Lower lobe of right lung (tissue), 2 donors: ENCODE measurements at regions not wholly inside any gene's neighbourhood (a gene's known extent, or its start where the extent isn't known, plus 50 kb on each side); places are given as distances from the start of the nearest gene placed in this dataset.

Experiments used
- ATAC-seq, 2 donors: fragments of 200-7000 bp; cut with Tn5 transposase; one replicate each; pipeline ENCODE4 v1.9.1; 2020 to 2022; ENCODE audit warnings: mild to moderate bottlenecking in 2 of 2, moderate library complexity in 2 of 2
- DNase-seq: peaks from one replicate; pipeline ENCODE4 v3.0.0-alpha.2; 2020
- H3K27ac ChIP-seq: fragments of 200-600 bp; one replicate; pipeline ENCODE4 v1.8.0; 2022
- H3K27me3 ChIP-seq: fragments of 200-600 bp; one replicate; pipeline ENCODE4 v1.8.0; 2022; ENCODE audit warnings: low read depth
- H3K36me3 ChIP-seq: fragments of 200-600 bp; one replicate; pipeline ENCODE4 v1.8.0; 2022; ENCODE audit warnings: mild to moderate bottlenecking
- H3K4me1 ChIP-seq: fragments of 200-600 bp; one replicate; pipeline ENCODE4 v1.8.0; 2022
- H3K4me3 ChIP-seq: fragments of 200-600 bp; one replicate; pipeline ENCODE4 v1.8.0; 2022; ENCODE audit warnings: mild to moderate bottlenecking
- H3K9me3 ChIP-seq: fragments of 200-600 bp; one replicate; pipeline ENCODE4 v1.8.0; 2022
- intact Hi-C: fragments of 100-400 bp; cut with DNase I; formaldehyde crosslinking; loops from one replicate; pipeline ENCODE4 v1.11.0; 2022
- TF ChIP-seq, protein P1 (sequence below): fragments of 200-600 bp; IDR thresholded peaks from one replicate; pipeline ENCODE4 v1.8.0; 2022; ENCODE audit warnings: antibody characterized with exemption, mild to moderate bottlenecking
- donor health status: DM: no; HTN: yes; CAD: no; lungs with severe emphysema.

DNA sequence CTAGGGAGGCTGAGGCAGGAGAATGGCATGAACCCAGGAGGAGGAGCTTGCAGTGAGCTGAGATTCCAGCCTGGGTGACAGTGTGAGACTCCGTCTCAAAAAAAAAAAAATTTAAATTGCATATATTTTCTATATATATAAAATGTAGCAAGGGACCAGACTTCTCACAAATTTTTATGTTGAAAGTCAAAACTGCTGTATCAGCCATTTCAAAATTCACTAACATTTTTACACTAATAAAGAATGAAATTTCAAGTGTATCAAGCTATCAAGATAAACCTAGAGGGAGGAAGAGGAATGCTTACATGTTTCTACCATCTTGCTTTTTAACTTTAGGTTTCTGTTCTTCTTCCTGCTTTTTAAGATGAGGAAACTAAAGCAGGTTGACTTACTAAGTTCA, 464.0 kb downstream of the KCNJ3 start:
- Histone ChIP-seq H3K27ac (no peak overlapping the region), H3K27me3 (no peaks in the 10 kb centered on the region), H3K36me3 (no peaks in the 10 kb centered on the region), H3K4me1 (no peaks in the 10 kb centered on the region), H3K4me3 (no peak overlapping the region), H3K9me3 (no peaks in the 10 kb centered on the region)
- intact Hi-C loops = no loop called here
- no peak for DNase-seq
- ATAC-seq = no peak
- TF ChIP-seq, protein P1, sequence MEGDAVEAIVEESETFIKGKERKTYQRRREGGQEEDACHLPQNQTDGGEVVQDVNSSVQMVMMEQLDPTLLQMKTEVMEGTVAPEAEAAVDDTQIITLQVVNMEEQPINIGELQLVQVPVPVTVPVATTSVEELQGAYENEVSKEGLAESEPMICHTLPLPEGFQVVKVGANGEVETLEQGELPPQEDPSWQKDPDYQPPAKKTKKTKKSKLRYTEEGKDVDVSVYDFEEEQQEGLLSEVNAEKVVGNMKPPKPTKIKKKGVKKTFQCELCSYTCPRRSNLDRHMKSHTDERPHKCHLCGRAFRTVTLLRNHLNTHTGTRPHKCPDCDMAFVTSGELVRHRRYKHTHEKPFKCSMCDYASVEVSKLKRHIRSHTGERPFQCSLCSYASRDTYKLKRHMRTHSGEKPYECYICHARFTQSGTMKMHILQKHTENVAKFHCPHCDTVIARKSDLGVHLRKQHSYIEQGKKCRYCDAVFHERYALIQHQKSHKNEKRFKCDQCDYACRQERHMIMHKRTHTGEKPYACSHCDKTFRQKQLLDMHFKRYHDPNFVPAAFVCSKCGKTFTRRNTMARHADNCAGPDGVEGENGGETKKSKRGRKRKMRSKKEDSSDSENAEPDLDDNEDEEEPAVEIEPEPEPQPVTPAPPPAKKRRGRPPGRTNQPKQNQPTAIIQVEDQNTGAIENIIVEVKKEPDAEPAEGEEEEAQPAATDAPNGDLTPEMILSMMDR = no peak

DNA sequence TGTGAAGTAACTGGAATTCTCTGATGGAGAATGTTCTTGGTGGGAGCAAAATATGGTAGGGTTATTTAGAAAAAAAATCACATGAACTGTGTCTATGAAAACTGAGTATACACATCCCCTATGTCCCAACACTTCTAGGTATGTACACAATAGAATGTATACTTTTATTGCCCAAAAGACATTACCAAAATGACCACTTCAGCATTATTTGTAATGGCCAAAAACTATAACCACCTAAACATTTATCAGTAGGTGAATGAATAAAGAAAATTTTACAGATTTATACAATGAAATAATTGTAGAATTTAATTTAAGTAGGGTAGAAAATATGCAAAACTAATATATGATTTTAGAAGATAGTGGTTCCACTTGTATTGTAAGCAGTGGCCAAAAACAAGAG, 462.8 kb downstream of the KCNJ3 start:
- no peak overlapping the region for H3K4me3 ChIP-seq
- H3K4me1 ChIP-seq = no peaks in the 10 kb centered on the region
- H3K27ac ChIP-seq = no peak overlapping the region
- no peaks in the 10 kb centered on the region for H3K27me3 ChIP-seq
- no peaks in the 10 kb centered on the region for H3K9me3 ChIP-seq
- TF ChIP-seq, protein P1 = no peak
- ATAC-seq (no peak), DNase-seq (no peak)
- H3K36me3 ChIP-seq = no peaks in the 10 kb centered on the region
- intact Hi-C loops = no loop called here

DNA sequence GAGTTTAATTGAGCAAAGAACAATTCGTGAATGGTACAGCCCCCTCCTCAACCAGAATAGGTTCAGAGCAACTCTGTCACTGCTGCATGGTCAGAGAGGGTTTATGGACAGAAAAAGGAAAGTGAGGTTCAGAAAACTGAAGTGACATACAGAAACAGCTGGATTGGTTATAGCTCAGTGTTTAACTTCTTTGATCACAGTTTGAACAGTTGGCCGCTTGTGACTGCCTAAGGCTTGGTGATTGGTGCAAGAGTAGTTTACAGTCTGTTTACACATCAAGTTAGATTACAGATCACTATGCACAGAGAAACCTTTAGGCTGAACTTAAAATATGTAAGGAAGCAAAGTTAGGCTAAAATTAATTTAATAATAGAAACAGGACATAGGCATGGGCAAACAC, 459.2 kb downstream of the KCNJ3 start:
- no peak for DNase-seq
- no peak overlapping the region for H3K27ac ChIP-seq
- no peaks in the 10 kb centered on the region for H3K4me1 ChIP-seq
- H3K4me3 ChIP-seq = no peak overlapping the region
- no peak for ATAC-seq
- intact Hi-C loops = no loop called here
- H3K36me3 ChIP-seq = no peaks in the 10 kb centered on the region
- no peaks in the 10 kb centered on the region for H3K9me3 ChIP-seq
- H3K27me3 ChIP-seq = no peaks in the 10 kb centered on the region
- TF ChIP-seq, protein P1 = no peak

DNA sequence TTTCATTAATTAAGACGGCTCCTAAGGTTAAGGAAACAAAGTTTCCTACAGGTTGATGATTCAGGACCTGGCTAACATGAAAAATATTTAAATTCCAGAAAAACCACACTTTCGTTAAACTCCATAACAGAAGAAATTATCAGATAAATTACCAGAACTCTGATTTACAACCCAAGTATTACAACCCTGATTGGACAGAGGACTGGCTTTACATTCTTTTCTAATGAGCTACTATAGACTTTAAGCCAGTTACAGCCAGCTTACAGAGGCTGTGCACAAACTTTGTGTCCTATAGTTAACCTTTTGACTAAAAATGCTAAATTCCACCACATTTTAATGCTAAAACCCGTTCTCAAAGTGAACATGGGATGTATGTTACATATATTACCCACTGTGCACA, 458.6 kb downstream of the KCNJ3 start:
- H3K27ac ChIP-seq = no peak overlapping the region
- H3K27me3 ChIP-seq = no peaks in the 10 kb centered on the region
- no peak for ATAC-seq
- no peak overlapping the region for H3K4me3 ChIP-seq
- no peak for DNase-seq
- no peaks in the 10 kb centered on the region for H3K9me3 ChIP-seq
- intact Hi-C loops = no loop called here
- H3K36me3 ChIP-seq = no peaks in the 10 kb centered on the region
- TF ChIP-seq, protein P1 = no peak
- no peaks in the 10 kb centered on the region for H3K4me1 ChIP-seq

DNA sequence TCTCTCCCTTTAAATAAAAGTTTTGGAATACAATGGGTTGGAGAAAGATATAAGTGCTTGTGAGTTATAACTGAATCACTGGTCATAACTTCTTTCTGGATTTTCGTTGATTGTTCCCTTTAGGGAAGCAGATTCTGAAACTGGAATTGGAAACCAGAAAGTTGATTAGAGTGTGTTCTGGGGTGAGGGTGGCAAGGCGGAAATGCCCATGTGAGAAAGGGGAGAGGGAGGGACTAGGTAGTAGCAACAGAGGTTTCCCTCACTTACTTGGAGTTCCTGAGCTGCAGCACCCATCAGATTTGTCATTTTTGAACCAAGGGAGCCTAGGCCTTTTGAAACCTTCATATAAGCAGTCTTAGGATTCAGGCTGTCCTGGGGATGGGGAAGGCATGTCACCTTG, 453.4 kb downstream of the KCNJ3 start:
- Histone ChIP-seq H3K27ac (no peak overlapping the region), H3K9me3 (no peaks in the 10 kb centered on the region), H3K27me3 (no peaks in the 10 kb centered on the region), H3K36me3 (no peaks in the 10 kb centered on the region), H3K4me3 (no peak overlapping the region), H3K4me1 (no peaks in the 10 kb centered on the region)
- no peak for ATAC-seq
- no peak for DNase-seq
- TF ChIP-seq, protein P1 = no peak
- intact Hi-C loops = no loop called here

DNA sequence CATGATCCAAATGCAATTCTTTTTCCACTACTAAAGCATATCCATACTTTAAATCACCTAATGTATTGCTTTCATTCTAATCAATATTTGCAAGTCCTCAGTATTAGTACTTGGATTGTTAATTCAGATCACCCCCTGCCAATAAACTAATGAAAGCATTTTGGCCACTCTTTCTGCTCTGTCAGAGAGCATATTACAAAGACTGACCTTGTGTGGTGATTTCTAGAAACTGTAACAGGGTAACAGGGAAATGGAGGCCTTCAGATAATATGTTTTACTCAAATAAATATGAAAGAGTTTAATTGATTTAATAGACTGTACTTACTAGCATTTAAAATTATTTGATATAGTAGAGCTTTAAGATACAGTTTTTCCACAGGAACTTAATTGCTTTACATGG, 453.0 kb downstream of the KCNJ3 start:
- intact Hi-C loops = no loop called here
- no peaks in the 10 kb centered on the region for H3K9me3 ChIP-seq
- no peak overlapping the region for H3K27ac ChIP-seq
- no peaks in the 10 kb centered on the region for H3K27me3 ChIP-seq
- TF ChIP-seq, protein P1 = no peak
- no peaks in the 10 kb centered on the region for H3K36me3 ChIP-seq
- H3K4me1 ChIP-seq = no peaks in the 10 kb centered on the region
- H3K4me3 ChIP-seq = no peak overlapping the region
- ATAC-seq (no peak), DNase-seq (no peak)
